Ovary (tissue), 7 donors: ENCODE measurements at regions not wholly inside any gene's neighbourhood (a gene's known extent, or its start where the extent isn't known, plus 50 kb on each side); places are given as distances from the start of the nearest gene placed in this dataset.

ENCODE experiments used
- DNase-seq, 5 donors: peaks; one replicate each; pipeline ENCODE4 v3.0.0-alpha.2; 2019 to 2020
- H3K27ac ChIP-seq, 2 donors: fragments of 200-600 bp; one replicate each; pipeline versions ENCODE4 v1.5.1 to v1.8.0; 2019 to 2022
- H3K27me3 ChIP-seq: fragments of 200-600 bp; one replicate; pipeline ENCODE4 v1.8.0; 2022
- H3K36me3 ChIP-seq: fragments of 200-600 bp; sonication (generic); one replicate; pipeline ENCODE4 v1.5.1; 2019
- H3K4me1 ChIP-seq: one replicate; pipeline ENCODE4 v1.8.1; 2013; ENCODE audit warnings: mild to moderate bottlenecking, moderate library complexity; ENCODE audit not compliant: insufficient read depth
- H3K4me3 ChIP-seq: fragments of 200-600 bp; sonication (generic); one replicate; pipeline ENCODE4 v1.5.1; 2017
- H3K9me3 ChIP-seq, 2 donors: fragments of 200-600 bp in 1 of 2; sonication (generic) in 1 of 2; one replicate each; pipeline versions ENCODE4 v1.5.1 to v1.8.1; 2013 to 2019; ENCODE audit warnings: mild to moderate bottlenecking in 1 of 2, moderate library complexity in 1 of 2
- EP300 ChIP-seq: sonication (generic); formaldehyde crosslinking; IDR thresholded peaks from one replicate; pipeline ENCODE4 v1.6.1; 2017; ENCODE audit warnings: antibody characterized with exemption
- POLR2A ChIP-seq: fragments of 450-650 bp; IDR thresholded peaks from one replicate; pipeline ENCODE4 v1.6.1; 2017; ENCODE audit warnings: antibody characterized with exemption, mild to moderate bottlenecking, moderate library complexity
- WGBS, 3 donors: extraction: QIAGEN DNeasy Blood & Tissue Kit in 1 of 3; methylation state at CpG; one replicate each; pipeline versions ENCODE4 v1.1.5 to v1.1.7; 2013 to 2017; 5-methylcytosine and 5-hydroxymethylcytosine counted together
- intact Hi-C, 4 donors: fragments of 100-400 bp; cut with DNase I; formaldehyde crosslinking; loops; one replicate each; pipeline versions ENCODE4 v1.11.0 to v1.15.1; 2022 to 2023
- TF ChIP-seq, protein P1 (sequence below), 3 donors: fragments of 450-650 bp in 2 of 3; fragments of 200-600 bp in 1 of 3; IDR thresholded peaks; one replicate each; pipeline versions ENCODE4 v1.5.1 to v1.8.0; 2016 to 2022; ENCODE audit warnings: antibody characterized with exemption in 3 of 3, mild to moderate bottlenecking in 1 of 3
- donor health status: DM: no; HTN: no; CAD: no; lungs with moderate emphysema.
- donor health status: DM: no; HTN: no; CAD: no.
- donor health status: Bipolar disorder and iron deficiency.
- donor health status: DM: no; HTN: no; CAD: no.
- donor health status: DM: yes; HTN: yes; CAD: no.

DNA sequence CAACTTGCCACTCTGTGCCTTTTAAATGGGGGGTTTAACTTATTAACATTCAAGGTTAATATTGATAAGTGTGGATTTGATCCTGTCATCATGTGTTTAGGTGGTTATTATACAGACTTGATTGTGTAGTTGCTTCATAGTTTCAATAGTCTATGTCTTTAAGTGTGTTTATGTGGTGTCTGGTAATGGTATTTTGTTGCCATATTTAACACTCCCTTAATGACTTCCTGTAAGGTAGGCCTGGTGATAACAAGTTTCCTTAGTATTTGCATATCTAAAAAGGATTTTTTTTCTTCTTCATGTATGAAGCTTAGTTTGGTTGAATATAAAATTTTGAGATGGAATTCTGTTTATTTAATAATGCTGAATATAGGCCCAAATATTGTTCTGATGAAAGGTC, 506.0 kb upstream of the ZNF462 start:
- no peak overlapping the region for H3K27ac ChIP-seq
- no peaks in the 10 kb centered on the region for H3K9me3 ChIP-seq
- H3K4me1 ChIP-seq = no peaks in the 10 kb centered on the region
- intact Hi-C loops = no loop called here
- TF ChIP-seq EP300 = no peak
- TF ChIP-seq, protein P1, sequence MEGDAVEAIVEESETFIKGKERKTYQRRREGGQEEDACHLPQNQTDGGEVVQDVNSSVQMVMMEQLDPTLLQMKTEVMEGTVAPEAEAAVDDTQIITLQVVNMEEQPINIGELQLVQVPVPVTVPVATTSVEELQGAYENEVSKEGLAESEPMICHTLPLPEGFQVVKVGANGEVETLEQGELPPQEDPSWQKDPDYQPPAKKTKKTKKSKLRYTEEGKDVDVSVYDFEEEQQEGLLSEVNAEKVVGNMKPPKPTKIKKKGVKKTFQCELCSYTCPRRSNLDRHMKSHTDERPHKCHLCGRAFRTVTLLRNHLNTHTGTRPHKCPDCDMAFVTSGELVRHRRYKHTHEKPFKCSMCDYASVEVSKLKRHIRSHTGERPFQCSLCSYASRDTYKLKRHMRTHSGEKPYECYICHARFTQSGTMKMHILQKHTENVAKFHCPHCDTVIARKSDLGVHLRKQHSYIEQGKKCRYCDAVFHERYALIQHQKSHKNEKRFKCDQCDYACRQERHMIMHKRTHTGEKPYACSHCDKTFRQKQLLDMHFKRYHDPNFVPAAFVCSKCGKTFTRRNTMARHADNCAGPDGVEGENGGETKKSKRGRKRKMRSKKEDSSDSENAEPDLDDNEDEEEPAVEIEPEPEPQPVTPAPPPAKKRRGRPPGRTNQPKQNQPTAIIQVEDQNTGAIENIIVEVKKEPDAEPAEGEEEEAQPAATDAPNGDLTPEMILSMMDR (IDR thresholded peaks at IDR 0.05) = no peak
- TF ChIP-seq POLR2A = no peak
- H3K27me3 ChIP-seq = no peaks in the 10 kb centered on the region
- H3K36me3 ChIP-seq = no peaks in the 10 kb centered on the region
- no peak for DNase-seq
- no peak overlapping the region for H3K4me3 ChIP-seq

GRCh38 chr9:106358331-106358730, 504.6 kb upstream of the ZNF462 start:
- H3K27ac ChIP-seq = no peak overlapping the region
- 82 to 100% (median 92%) methylated on average over 1 of the region's 1 CpG for WGBS, 3 donors
- DNase-seq = no peak
- TF ChIP-seq POLR2A (no peak), EP300 (no peak)
- TF ChIP-seq, protein P1 (IDR thresholded peaks at IDR 0.05) = no peak
- H3K36me3 ChIP-seq = no peaks in the 10 kb centered on the region
- intact Hi-C loops = no loop called here
- H3K4me3 ChIP-seq = no peak overlapping the region
- no peaks in the 10 kb centered on the region for H3K9me3 ChIP-seq
- no peaks in the 10 kb centered on the region for H3K27me3 ChIP-seq
- H3K4me1 ChIP-seq = no peaks in the 10 kb centered on the region

DNA sequence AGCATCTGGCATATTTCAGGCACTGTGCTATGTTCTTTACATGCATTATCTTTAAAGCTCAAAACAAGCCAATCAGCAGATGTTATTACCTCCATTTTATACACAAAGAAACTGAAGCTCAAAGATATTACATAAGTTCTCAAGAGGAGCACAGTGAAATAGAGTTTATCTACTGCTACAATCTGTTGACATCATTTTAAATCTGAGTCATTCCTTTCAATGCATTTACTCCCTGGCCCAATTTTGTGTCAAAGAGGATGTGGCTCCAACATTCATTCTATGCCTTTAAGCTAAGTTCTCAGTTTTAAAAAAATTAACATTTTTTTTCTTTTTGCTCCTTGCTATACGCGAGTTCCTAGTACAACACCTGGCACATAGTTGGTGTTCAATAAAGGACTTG, 486.3 kb upstream of the ZNF462 start:
- Histone ChIP-seq H3K4me1 (no peaks in the 10 kb centered on the region), H3K9me3 (no peaks in the 10 kb centered on the region), H3K4me3 (no peak overlapping the region), H3K27ac (no peak overlapping the region), H3K36me3 (no peaks in the 10 kb centered on the region), H3K27me3 (no peaks in the 10 kb centered on the region)
- intact Hi-C loops = no loop called here
- 94 to 97% (median 95%) methylated on average over 2 of the region's 2 CpGs for WGBS, 3 donors
- TF ChIP-seq POLR2A = no peak
- TF ChIP-seq EP300 = no peak
- TF ChIP-seq, protein P1 (IDR thresholded peaks at IDR 0.05) = no peak
- no peak for DNase-seq

GRCh38 chr9:106383072-106383471, 479.9 kb upstream of the ZNF462 start:
- Histone ChIP-seq H3K9me3 (no peaks in the 10 kb centered on the region), H3K4me3 (no peak overlapping the region), H3K27ac (no peak overlapping the region), H3K4me1 (no peaks in the 10 kb centered on the region), H3K36me3 (no peaks in the 10 kb centered on the region), H3K27me3 (no peaks in the 10 kb centered on the region)
- no peak for DNase-seq
- 46 to 67% (median 52%) methylated on average over 4 of the region's 4 CpGs for WGBS, 3 donors
- TF ChIP-seq POLR2A = no peak
- TF ChIP-seq, protein P1 (IDR thresholded peaks at IDR 0.05) = no peak
- intact Hi-C loops = no loop called here

DNA sequence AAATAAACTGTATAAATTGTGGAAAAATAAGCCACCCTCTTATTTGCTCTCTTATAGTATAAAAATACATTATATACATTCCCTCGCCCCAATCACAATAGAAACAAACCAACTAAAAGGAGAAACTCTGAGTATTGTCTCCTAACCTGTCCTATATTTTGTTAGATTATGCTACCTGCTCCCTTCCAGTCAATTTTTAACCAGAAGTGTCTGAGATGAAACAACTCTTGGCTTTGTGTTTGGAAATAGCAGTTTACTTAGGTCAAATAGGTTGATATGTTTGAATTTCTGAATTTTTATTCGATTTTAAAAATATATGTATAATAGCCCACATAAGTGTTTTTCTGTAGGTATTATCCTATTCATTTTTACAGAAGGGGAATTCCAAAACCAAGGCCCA, 475.0 kb upstream of the ZNF462 start:
- H3K4me1 ChIP-seq = no peaks in the 10 kb centered on the region
- H3K4me3 ChIP-seq = no peak overlapping the region
- H3K9me3 ChIP-seq = no peaks in the 10 kb centered on the region
- no peaks in the 10 kb centered on the region for H3K27me3 ChIP-seq
- TF ChIP-seq POLR2A = no peak
- TF ChIP-seq, protein P1 (IDR thresholded peaks at IDR 0.05) = no peak
- no peak for TF ChIP-seq EP300
- H3K27ac ChIP-seq = no peak overlapping the region
- DNase-seq = no peak
- 88 to 96% (median 93%) methylated on average over 2 of the region's 2 CpGs for WGBS, 3 donors
- intact Hi-C loops = no loop called here
- no peaks in the 10 kb centered on the region for H3K36me3 ChIP-seq
